Prostate gland (tissue), 2 donors: ENCODE measurements at regions not wholly inside any gene's neighbourhood (a gene's known extent, or its start where the extent isn't known, plus 50 kb on each side); places are given as distances from the start of the nearest gene placed in this dataset.

Experiments used
- DNase-seq: peaks from one replicate; pipeline ENCODE4 v3.0.0-alpha.2; 2019; ENCODE audit warnings: low spot score
- H3K27ac ChIP-seq, 2 donors: fragments of 200-600 bp; sonication (generic); 2 replicates each; pipeline ENCODE4 v1.5.1; 2017 to 2019
- H3K27me3 ChIP-seq: fragments of 200-600 bp; sonication (generic); replicated peaks from 2 replicates; pipeline ENCODE4 v1.5.1; 2019; ENCODE audit not compliant: insufficient read depth
- H3K36me3 ChIP-seq, 2 donors: fragments of 200-600 bp; sonication (generic); 1 replicate in 1 of 2; 2 replicates in 1 of 2; pipeline versions ENCODE4 v1.5.1 to v1.8.1; 2017 to 2019
- H3K4me1 ChIP-seq: fragments of 200-600 bp; sonication (generic); replicated peaks from 2 replicates; pipeline ENCODE4 v1.5.1; 2019
- H3K4me3 ChIP-seq, 2 donors: fragments of 200-600 bp; sonication (generic); 2 replicates each; pipeline ENCODE4 v1.5.1; 2017 to 2019
- H3K9me3 ChIP-seq: fragments of 200-600 bp; sonication (generic); 2 replicates; pipeline ENCODE4 v1.5.1; 2017
- CTCF ChIP-seq, 4 experiments: fragments of 200-600 bp in 2 of 4; fragments of 450-650 bp in 2 of 4; sonication (generic) in 2 of 4; IDR thresholded peaks; 1 replicate in 3 of 4; 2 replicates in 1 of 4; pipeline ENCODE4 v1.5.1; 2016 to 2019; ENCODE audit warnings: antibody characterized with exemption in 4 of 4, mild to moderate bottlenecking in 2 of 4, moderate library complexity in 2 of 4
- POLR2A ChIP-seq: fragments of 450-650 bp; IDR thresholded peaks from one replicate; pipeline ENCODE4 v1.6.1; 2016; ENCODE audit warnings: antibody characterized with exemption, mild to moderate bottlenecking
- POLR2AphosphoS5 ChIP-seq: sonication (generic); formaldehyde crosslinking; IDR thresholded peaks from one replicate; pipeline ENCODE4 v1.6.1; 2017; ENCODE audit warnings: antibody characterized with exemption
- WGBS: methylation state at CpG from one replicate; pipeline ENCODE4 v1.1.5; 2018; 5-methylcytosine and 5-hydroxymethylcytosine counted together
- intact Hi-C: fragments of 100-400 bp; cut with DNase I; formaldehyde crosslinking; loops from one replicate; pipeline ENCODE4 v1.14.2; 2022

- no peak for DNase-seq
- intact Hi-C loops = no loop called here
- Histone ChIP-seq H3K27me3 (no peaks in the 10 kb centered on the region), H3K9me3 (no peaks in the 10 kb centered on the region), H3K36me3 (no peaks in the 10 kb centered on the region), H3K4me3 (no peak overlapping the region), H3K27ac (no peak overlapping the region), H3K4me1 (no peaks in the 10 kb centered on the region)
- no peak for TF ChIP-seq POLR2A
- TF ChIP-seq POLR2AphosphoS5 = no peak
- no peak for TF ChIP-seq CTCF (IDR thresholded peaks at IDR 0.05)
- WGBS = 36% methylated on average over 1 of the region's 1 CpG
These were observed 411.1 kb upstream of the MDGA2 start for GRCh38 chr14:48086516-48086915.

GRCh38 chr14:48075487-48075886 lies 400.1 kb upstream of the MDGA2 start:
- DNase-seq = no peak
- no peak for TF ChIP-seq POLR2AphosphoS5
- TF ChIP-seq POLR2A = no peak
- no peak for TF ChIP-seq CTCF (IDR thresholded peaks at IDR 0.05)
- Histone ChIP-seq H3K27ac (no peak overlapping the region), H3K4me1 (no peaks in the 10 kb centered on the region), H3K36me3 (no peaks in the 10 kb centered on the region), H3K27me3 (no peaks in the 10 kb centered on the region), H3K9me3 (no peaks in the 10 kb centered on the region), H3K4me3 (no peak overlapping the region)
- intact Hi-C loops = no loop called here
- WGBS = 89% methylated on average over 1 of the region's 1 CpG

GRCh38 chr14:48052973-48053372 lies 377.6 kb upstream of the MDGA2 start:
- H3K9me3 ChIP-seq = no peaks in the 10 kb centered on the region
- DNase-seq = no peak
- TF ChIP-seq POLR2A (no peak), POLR2AphosphoS5 (no peak), CTCF (IDR thresholded peaks at IDR 0.05) (no peak)
- H3K4me3 ChIP-seq = no peak overlapping the region
- H3K27me3 ChIP-seq = no peaks in the 10 kb centered on the region
- no peaks in the 10 kb centered on the region for H3K36me3 ChIP-seq
- intact Hi-C loops = no loop called here
- no peaks in the 10 kb centered on the region for H3K4me1 ChIP-seq
- 36% methylated on average over 1 of the region's 1 CpG for WGBS
- no peak overlapping the region for H3K27ac ChIP-seq

- Histone ChIP-seq H3K36me3 (no peaks in the 10 kb centered on the region), H3K9me3 (no peaks in the 10 kb centered on the region), H3K4me1 (no peaks in the 10 kb centered on the region), H3K4me3 (no peak overlapping the region), H3K27ac (no peak overlapping the region), H3K27me3 (no peaks in the 10 kb centered on the region)
- TF ChIP-seq CTCF (IDR thresholded peaks at IDR 0.05) (no peak), POLR2A (no peak), POLR2AphosphoS5 (no peak)
- DNase-seq = no peak
- intact Hi-C loops = no loop called here
- 55% methylated on average over 8 of the region's 8 CpGs for WGBS
These were observed 360.4 kb upstream of the MDGA2 start for GRCh38 chr14:48035836-48036235.

- intact Hi-C loops = no loop called here
- 72% methylated on average over 2 of the region's 2 CpGs for WGBS
- no peak for TF ChIP-seq CTCF (IDR thresholded peaks at IDR 0.05)
- no peak for TF ChIP-seq POLR2AphosphoS5
- TF ChIP-seq POLR2A = no peak
These were observed 351.7 kb upstream of the MDGA2 start for GRCh38 chr14:48027115-48027514.

More at GRCh38 chr14:48027115-48027514, 351.7 kb upstream of the MDGA2 start:
- H3K4me3 ChIP-seq = no peak overlapping the region
- no peaks in the 10 kb centered on the region for H3K9me3 ChIP-seq
- no peaks in the 10 kb centered on the region for H3K4me1 ChIP-seq
- no peak for DNase-seq
- no peaks in the 10 kb centered on the region for H3K36me3 ChIP-seq
- no peaks in the 10 kb centered on the region for H3K27me3 ChIP-seq
- no peak overlapping the region for H3K27ac ChIP-seq
